ENCODE measurements at regions not wholly inside any gene's neighbourhood (a gene's known extent, or its start where the extent isn't known, plus 50 kb on each side); places are given as distances from the start of the nearest gene placed in this dataset.

DNA sequence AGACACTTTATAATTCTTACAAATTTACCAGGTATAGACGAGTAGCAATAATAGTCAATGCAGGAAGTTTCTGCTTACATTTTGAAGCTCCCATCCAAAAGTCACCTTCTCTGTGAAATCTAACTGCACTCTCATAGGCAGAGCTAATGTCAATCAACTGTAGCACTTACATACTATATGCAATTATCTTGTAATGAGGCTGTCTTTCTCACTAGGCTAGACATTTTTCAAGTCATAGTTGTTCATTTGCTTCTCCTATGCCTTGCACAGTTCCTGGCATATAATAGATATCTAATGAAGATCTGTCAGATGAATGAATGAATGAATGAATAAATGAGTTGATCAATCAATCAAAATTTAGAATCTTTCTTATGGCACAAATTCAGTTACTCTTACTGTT lies 273.0 kb upstream of the DAB1 start:
- DNase-seq (ENCODE audit: low read depth) = no peak
- TF ChIP-seq, protein P1, sequence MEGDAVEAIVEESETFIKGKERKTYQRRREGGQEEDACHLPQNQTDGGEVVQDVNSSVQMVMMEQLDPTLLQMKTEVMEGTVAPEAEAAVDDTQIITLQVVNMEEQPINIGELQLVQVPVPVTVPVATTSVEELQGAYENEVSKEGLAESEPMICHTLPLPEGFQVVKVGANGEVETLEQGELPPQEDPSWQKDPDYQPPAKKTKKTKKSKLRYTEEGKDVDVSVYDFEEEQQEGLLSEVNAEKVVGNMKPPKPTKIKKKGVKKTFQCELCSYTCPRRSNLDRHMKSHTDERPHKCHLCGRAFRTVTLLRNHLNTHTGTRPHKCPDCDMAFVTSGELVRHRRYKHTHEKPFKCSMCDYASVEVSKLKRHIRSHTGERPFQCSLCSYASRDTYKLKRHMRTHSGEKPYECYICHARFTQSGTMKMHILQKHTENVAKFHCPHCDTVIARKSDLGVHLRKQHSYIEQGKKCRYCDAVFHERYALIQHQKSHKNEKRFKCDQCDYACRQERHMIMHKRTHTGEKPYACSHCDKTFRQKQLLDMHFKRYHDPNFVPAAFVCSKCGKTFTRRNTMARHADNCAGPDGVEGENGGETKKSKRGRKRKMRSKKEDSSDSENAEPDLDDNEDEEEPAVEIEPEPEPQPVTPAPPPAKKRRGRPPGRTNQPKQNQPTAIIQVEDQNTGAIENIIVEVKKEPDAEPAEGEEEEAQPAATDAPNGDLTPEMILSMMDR (IDR thresholded peaks at IDR 0.05; ENCODE audit: low read length, missing control alignments) = no peak
- H3K4me3 ChIP-seq (replicated peaks; ENCODE audit: low read depth, low read length) = no peak overlapping the region

DNA sequence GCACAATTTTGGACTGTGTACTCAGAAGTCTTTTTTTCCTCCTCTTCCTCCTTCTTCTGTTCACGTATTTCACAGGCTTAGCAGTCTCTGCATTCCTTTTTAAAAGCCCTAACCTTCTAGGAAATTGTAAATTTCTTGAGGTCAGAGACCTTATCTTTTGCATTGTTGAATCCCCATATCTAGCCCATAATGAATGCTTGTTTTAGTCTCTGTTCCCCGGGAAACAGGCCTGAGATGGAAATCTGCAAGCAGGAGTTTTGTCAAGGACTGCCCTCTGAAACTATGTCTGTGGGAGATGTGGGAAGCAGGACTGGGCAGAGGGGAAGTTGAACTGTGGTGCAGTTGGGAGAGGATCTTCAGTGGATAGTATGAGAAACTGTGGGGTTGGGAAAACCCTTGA lies 272.2 kb upstream of the DAB1 start:
- TF ChIP-seq, protein P1 (IDR thresholded peaks at IDR 0.05; ENCODE audit: low read length, missing control alignments) = no peak
- DNase-seq (ENCODE audit: low read depth) = no peak
- no peak overlapping the region for H3K4me3 ChIP-seq (replicated peaks; ENCODE audit: low read depth, low read length)

DNA sequence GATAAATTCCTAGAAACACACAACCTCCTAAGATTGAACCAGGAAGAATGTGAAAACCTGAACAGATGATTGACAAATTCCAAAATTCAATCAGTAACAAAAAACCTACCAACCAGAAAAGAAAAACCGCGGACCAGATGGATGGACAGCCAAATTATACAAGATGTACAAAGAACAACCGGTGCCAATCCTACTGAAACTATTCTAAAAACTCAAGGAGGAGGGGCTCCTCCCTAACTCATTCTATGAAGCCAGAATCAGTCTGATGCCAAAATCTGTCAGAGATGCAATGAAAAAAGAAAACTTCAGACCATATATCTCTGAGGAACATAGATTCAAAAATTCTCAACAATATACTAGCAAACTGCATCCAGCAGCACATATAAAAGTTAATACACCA lies 262.4 kb upstream of the DAB1 start:
- H3K4me3 ChIP-seq (replicated peaks; ENCODE audit: low read depth, low read length) = no peak overlapping the region
- TF ChIP-seq, protein P1 (IDR thresholded peaks at IDR 0.05; ENCODE audit: low read length, missing control alignments) = no peak
- DNase-seq (ENCODE audit: low read depth) = no peak

DNA sequence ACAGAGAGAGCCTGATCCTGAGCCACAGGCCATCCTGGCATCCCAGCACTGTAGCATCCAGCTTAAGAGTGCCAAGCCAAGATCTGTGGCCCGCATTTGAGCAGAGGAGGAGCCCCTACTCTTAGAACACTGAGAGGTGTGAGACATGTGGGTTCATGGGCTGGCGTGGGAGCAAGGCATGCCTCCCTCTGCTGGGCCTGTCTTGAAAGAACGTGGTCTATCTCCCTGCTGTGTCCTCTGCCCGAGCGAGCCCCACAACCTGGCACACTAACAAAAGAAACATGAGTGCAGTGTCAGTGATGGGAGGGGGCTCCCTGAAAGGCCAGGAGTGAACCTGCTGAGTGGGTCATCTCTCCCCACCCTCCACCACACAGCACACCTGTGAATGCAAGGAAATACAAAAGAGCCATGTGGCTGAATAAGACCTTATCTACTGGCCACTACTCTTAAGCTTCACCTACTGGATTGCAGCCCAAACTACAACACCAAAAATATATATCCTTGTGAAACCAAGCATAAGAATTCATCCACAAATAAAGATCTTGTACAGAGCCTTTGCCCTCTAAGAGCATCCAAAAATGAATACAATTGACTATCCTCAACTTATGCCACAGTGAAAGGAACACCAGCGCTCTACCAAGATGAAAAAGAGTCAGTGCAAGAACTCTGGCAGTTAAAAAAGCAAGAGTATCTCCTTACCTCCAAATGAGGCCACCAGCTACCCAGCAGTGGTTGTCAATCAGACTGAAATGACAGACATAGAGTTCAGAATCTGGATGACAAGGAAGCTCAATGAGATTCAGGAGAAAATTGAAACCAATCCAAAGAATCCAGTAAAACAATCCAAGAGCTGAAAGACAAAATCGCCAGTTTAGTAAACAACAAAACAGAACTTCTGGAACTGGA lies 259.4 kb upstream of the DAB1 start:
- no peak overlapping the region for H3K4me3 ChIP-seq (replicated peaks; ENCODE audit: low read depth, low read length)
- DNase-seq (ENCODE audit: low read depth) = no peak
- TF ChIP-seq, protein P1 (IDR thresholded peaks at IDR 0.05; ENCODE audit: low read length, missing control alignments) = no peak

DNA sequence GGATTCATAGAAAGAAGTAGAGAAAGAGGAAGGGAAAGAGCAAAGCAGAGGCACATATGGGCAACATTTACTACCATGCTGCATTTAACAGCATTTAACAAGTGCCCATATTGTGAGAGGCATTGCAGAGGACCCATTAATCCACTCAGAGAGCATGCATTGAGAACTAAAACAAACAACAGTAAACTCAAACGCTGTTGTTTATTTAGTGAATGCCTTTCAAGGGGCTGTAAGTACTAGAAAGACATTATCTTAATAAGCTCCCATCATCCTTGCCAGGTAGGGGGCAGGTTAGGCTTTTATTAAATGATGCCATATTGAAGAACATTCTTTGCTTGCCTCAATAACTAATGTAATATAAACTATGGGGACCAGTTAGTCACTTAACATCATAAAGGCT lies 254.3 kb upstream of the DAB1 start:
- TF ChIP-seq, protein P1 (IDR thresholded peaks at IDR 0.05; ENCODE audit: low read length, missing control alignments) = no peak
- H3K4me3 ChIP-seq (replicated peaks; ENCODE audit: low read depth, low read length) = no peak overlapping the region
- no peak for DNase-seq (ENCODE audit: low read depth)

DNA sequence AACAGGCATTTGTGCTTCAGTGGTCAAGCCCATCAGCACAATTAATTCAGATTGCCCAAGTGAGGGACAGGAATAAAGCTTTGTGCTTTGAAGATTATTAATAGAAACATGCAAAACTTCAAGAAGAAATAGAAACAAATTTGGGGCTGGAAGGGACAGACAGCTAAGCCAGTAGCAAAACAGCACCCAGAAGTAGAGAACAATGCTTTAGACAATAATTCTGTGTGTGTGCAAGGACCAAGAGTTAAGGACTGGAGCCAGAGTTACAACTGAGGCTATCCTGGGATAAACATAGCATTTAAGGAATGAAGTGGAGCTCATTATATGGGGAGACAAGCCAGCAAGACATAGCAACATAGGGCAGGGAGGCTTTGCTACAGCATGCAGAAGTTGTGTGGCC lies 251.9 kb upstream of the DAB1 start:
- DNase-seq (ENCODE audit: low read depth) = no peak
- no peak overlapping the region for H3K4me3 ChIP-seq (replicated peaks; ENCODE audit: low read depth, low read length)
- TF ChIP-seq, protein P1 (IDR thresholded peaks at IDR 0.05; ENCODE audit: low read length, missing control alignments) = no peak

DNA sequence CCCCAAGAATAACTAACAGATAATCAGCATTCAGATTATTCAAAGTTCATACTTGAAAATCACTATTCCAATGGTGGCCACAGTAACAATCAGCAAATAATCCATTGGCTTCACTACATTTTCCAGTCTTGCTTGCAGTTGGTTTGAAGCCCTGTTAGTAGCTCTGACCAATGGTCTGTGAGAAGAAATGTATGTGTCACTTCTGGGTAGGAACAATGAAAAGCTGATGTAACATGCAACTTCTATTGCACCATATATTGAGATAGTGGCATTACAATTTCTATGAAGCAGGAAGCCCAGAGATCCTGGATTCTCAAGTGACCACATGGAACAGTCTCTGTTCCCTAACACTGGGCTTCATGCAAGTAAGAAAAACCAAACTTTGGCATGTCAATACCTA lies 250.9 kb upstream of the DAB1 start:
- no peak overlapping the region for H3K4me3 ChIP-seq (replicated peaks; ENCODE audit: low read depth, low read length)
- TF ChIP-seq, protein P1 (IDR thresholded peaks at IDR 0.05; ENCODE audit: low read length, missing control alignments) = no peak
- DNase-seq (ENCODE audit: low read depth) = peak; percentile 15
